ENCODE measurements at regions not wholly inside any gene's neighbourhood (a gene's known extent, or its start where the extent isn't known, plus 50 kb on each side); places are given as distances from the start of the nearest gene placed in this dataset.
"Not testable (repeated sequence)": the region's sequence is repeated elsewhere in the genome, so short reads cannot be mapped to it uniquely, and the experiment has no call there.

- no peak for DNase-seq
These were observed 84.4 kb upstream of the HES1 start for GRCh38 chr3:194051366-194052149.

DNA sequence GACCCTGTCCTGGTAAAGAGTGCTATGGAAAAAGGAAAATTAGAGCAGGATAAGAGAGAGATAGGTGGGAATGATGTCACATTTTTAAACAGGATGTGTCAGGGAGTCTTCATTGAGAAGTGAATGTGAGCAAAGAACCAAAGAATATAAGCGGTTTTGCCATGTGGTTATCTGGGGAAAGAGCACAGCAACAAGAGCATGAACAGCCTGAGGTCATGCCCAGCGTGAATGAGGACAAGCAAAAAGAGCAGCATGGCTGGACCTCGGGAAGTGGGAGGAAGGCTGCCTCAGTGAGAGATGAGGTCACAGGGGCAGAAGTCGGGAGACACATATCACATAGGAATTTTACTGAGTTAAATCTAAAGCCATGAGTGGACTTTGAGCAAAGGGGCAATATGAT, 82.8 kb upstream of the HES1 start:
- DNase-seq, result no peak

DNA sequence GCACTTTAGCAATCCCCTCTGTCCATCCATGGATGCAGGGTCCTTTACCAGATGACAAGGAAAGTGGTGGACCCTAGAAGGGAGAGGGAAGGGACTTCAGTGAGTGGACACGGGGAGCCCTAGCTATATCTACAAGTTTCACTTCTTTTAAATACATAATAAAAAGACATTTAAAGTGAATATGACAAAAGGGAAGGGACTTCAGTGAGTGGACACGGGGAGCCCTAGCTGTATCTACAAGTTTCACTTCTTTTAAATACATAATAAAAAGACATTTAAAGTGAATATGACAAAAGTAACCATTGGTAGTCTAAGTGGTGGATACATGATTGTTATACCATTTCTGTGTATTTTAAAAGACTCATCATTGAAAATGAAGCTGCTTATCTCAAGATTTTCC, 81.9 kb upstream of the HES1 start:
- DNase-seq, result no peak

GRCh38 chr3:194054540-194054939, 81.4 kb upstream of the HES1 start:
- no peak for DNase-seq

- no peak for DNase-seq
These were observed 81.0 kb upstream of the HES1 start for GRCh38 chr3:194054961-194055360.

DNA sequence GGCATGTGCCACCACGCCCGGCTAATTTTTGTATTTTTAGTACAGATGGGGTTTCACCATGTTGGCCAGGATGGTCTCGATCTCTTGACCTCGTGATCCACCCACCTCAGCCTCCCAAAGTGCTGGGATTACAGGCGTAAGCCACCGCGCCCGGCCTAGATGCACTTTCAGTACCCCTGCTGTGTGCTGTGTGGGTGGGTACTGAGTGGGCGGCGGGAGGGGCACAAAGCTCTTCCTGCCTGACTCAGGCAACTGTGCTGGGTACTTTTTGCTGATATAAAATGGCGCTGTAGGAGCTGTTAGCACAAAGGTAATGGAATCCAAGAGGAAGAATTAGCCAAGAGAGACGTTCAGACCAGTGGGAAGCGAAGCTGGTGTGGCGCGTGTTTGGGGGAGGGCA, 79.6 kb upstream of the HES1 start:
- DNase-seq, result not testable (repeated sequence)

- DNase-seq, result peak; percentile 18
These were observed 79.1 kb upstream of the HES1 start for GRCh38 chr3:194056731-194057415.

GRCh38 chr3:194057570-194058188, 78.3 kb upstream of the HES1 start:
- DNase-seq, result peak; percentile 58

DNA sequence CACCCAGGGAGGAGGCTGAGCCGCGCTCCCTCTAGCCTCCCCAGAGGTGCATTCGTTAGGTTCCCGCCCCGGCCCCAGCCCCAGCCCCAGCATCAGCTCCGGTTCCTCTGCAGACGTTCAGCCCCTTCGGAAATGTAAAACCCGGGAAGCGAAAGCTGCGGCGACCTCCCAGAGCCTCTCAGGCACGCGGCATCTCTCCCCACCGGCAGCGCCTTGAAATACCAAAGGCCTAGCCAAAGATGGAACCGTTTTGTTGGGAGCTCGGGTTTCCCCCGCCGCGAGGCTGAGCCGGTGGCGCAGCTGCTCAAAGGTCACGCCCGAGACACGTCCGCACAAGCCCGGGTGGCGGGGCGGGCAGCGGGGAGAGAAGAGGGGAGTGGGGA, 77.8 kb upstream of the HES1 start:
- DNase-seq, result peak; percentile 78

GRCh38 chr3:194058753-194059152, 77.2 kb upstream of the HES1 start:
- no peak for DNase-seq

DNA sequence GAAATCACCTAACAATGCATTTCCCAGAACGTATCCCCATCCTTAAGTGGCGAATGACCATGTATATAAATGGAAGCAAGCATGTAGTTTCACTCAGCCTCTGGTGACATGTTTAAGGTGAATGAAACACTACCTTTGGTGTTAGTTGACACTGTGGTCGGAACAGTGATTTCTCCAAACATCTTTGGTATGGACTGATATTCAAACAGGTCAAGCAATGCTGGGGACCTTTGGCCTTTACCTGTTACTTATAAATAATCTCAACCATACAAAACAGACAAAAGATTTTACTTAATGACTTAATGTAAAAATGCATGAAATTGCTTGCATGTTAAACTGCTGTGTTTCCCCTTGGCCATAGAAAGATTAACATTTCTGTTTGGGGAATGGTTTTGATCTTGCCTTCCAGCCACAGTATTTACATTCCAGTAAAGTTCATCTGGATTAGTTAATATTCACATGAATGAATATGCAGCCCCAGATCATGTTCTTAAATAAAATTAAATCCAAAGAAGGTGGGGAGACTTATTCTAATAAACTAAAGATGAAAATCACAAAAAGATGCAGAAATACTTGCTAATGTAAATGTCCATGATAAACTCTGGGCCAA, 74.4 kb upstream of the HES1 start:
- no peak for DNase-seq

GRCh38 chr3:194062830-194063229, 73.1 kb upstream of the HES1 start:
- no peak for DNase-seq

DNA sequence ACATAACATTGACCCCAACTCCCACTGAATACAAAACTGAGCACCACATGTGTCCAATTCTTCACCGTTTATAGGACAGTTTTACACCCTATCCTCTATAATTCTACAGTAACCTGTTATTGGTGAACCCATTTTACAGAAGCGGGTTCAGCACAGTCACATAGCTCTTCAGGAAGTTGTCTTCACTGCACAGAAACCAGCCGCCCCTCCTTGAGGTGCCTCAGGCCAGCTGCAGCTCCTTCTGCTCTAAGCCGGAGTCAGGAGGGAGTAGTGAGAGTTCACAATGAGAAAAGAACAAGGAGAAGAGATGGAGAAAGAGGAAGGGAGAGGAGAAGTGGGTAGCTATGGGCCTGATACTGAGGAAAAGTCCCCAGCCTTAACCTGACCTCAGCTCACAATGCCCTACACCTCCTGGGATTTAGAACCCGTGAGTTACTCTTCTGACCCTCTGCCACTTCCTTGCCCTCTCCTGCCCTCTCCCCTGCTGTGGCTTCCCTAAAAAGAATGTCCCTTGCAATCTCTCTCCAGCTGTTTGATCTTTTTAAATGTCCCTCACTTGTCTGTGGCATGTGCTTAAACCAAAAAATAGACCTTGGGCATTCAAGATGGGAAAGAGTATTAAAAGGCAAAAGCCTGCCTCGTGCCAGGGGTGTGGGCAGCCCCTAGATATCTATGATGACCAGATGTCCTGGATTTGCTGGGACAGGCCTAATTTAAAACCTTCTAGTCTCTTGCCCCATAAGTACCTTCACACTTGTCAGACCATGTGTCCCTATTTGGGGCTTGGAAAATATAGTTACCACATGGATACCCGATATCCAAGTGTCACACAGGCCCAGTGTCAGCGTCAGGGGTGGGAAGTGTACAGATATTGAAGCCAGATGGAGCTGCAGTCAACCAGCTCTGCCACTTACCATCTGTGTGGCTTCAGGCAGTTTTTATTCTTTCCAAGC, 71.3 kb upstream of the HES1 start:
- no peak for DNase-seq

DNA sequence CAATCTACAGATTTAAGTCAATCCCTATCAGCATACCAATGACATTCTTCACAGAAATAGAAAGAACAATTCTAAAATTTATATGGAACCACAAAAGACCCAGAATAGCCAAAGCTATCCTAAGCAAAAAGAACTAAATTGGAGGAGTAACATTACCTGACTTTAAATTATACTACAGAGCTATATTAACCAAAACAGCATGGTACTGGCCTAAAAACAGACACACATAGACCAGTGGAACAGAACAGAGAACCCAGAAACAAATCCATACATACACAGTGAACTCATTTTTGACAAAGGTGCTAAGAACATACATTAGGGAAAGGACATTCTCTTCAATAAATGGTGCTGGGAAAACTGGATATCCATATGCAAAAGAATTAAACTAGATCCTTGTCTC, 68.6 kb upstream of the HES1 start:
- not testable (repeated sequence) for DNase-seq

DNA sequence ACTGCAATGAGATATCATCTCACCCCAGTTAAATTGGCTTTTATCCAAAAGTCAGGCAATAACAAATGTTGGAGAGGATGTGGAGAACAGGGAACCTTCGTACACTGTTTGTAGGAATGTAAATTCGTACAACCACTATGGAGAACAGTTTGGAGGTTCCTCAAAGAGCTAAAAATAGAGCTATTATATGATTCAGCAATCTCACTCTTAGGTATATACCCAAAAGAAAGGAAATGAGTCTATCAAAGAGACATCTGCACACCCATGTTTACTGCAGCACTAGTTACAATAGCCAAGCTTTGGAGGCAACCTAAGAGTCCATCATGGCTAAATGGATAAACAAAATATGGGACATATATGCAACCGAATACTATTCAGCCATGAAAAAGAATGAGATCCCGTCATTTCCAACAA, 68.0 kb upstream of the HES1 start:
- no peak for DNase-seq

DNA sequence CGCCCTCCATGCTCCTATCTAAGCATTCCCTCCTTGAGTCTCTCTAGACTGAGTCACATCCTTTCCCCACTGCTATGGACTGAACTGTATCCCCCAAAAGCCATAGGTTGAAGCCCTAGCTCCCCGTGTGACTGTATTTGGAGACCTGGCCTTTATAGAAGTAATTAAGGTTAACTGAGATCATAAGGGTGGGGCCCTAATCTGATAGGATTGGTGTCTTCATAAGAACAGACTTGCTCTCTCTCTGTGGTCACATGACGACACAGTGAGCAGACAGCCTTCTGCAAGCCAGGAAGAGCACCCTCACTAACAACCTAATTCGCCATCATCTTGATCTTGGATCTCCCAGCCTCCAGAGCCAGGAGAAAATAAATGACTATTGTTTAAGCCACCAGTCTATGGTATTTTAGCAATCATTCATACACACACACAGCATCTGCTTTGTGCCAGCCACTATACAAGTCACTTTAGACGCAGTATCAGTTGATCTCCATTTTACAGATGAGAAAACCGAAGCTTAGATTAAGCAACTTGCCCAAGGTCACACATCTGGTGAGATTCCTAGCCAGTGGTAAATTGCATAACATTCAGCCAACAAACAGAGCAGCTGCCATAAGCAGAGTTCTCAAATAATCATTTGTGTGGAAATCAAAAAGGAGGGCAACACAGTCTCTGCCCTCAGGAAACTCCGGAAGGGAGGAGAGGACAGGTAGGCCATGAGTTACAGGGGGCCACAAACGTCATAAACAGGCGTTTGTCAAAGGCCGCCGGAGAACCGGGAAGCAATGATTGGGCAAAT, 66.3 kb upstream of the HES1 start:
- DNase-seq, result no peak

DNA sequence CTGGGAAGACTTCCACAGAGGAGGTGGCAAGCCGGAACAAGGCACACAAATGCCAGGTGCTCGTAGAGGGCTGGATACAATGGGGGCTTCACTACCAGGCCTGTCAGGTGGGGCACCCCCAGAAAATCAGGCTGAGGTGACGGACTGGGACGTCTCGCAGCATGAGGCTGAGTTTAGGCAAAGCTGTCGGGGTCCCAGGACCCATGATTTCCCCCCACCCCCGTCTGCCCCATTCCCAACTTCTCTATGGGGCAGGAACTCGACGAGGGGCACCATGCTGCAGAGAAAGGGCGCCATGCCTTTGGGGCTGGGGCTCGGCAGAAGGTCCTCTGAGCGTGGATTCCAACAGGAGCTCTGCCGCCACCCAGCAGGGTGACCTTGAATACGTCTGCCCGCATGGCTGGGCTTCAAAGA, 65.7 kb upstream of the HES1 start:
- no peak for DNase-seq

- DNase-seq, result peak; percentile 78
These were observed 65.1 kb upstream of the HES1 start for GRCh38 chr3:194070634-194071409.

DNA sequence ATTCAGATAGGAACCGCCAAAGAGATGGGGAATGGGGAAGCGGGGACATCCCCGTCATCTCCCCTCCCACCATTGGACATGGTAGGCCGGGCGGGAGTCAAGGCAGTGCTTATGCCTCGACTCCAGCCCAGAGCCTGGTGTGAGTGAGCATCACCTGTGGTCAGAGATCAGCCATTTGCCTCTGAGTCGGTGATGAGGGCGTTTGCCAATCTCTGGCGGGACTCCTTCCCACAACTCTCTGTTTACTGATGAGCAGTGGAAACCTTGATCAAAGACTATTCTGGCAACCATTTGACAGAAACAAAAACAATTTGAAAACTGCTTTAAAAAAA, 63.9 kb upstream of the HES1 start:
- DNase-seq, result no peak

GRCh38 chr3:194072691-194073279, 63.2 kb upstream of the HES1 start:
- no peak for DNase-seq

DNA sequence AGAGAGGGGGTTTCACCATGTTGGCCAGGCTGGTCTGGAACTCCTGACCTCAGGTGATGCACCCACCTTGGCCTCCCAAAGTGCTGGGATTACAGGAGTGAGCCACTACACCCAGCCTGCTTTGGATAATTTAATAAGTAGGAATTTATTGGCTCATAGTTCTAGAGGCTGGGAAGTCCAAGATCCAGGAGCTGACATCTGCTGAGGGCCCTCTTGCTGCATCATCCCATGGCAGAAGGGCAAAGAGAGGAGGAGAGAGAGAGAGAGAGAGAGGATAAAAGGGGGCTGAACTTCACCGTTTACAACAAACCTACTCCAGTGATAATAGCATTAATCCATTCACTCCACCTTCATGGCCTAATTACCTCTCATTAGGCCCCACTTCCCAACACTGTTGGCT, 62.0 kb upstream of the HES1 start:
- no peak for DNase-seq
